ENCODE measurements at regions not wholly inside any gene's neighbourhood (a gene's known extent, or its start where the extent isn't known, plus 50 kb on each side); places are given as distances from the start of the nearest gene placed in this dataset.

DNA sequence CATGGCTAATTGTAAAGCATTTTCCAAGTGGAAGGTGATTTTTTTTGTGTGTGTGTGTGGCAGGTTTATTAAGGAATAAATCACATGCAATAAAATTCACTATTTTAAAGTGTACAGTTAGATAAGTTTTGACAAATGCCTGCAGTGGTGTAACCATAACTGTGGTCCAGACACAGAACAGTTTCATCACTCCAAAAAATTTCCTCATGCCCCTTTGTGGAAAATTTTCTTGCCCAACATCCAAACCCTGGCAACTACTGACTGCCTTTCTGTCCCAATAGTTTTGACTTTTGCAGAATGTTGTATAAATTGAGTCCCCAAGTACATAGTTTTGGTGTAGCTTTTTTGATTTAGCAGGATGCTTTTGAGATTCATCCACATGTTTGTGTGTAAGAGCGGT, 135.1 kb upstream of the KLHL25 start:
- H3K9me3 ChIP-seq: no peaks in the 10 kb centered on the region
- H3K4me3 ChIP-seq: no peak overlapping the region
- intact Hi-C loops (cut with DNase I): no loop called here
- H3K27me3 ChIP-seq: no peaks in the 10 kb centered on the region
- no peaks in the 10 kb centered on the region for H3K4me1 ChIP-seq
- DNase-seq: no peak
- no peaks in the 10 kb centered on the region for H3K36me3 ChIP-seq
- TF ChIP-seq, protein P1, sequence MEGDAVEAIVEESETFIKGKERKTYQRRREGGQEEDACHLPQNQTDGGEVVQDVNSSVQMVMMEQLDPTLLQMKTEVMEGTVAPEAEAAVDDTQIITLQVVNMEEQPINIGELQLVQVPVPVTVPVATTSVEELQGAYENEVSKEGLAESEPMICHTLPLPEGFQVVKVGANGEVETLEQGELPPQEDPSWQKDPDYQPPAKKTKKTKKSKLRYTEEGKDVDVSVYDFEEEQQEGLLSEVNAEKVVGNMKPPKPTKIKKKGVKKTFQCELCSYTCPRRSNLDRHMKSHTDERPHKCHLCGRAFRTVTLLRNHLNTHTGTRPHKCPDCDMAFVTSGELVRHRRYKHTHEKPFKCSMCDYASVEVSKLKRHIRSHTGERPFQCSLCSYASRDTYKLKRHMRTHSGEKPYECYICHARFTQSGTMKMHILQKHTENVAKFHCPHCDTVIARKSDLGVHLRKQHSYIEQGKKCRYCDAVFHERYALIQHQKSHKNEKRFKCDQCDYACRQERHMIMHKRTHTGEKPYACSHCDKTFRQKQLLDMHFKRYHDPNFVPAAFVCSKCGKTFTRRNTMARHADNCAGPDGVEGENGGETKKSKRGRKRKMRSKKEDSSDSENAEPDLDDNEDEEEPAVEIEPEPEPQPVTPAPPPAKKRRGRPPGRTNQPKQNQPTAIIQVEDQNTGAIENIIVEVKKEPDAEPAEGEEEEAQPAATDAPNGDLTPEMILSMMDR (IDR thresholded peaks at IDR 0.05): no peak
- H3K9ac ChIP-seq (ENCODE audit: low read depth in 2 of 2, low read length in 2 of 2): no peak overlapping the region
- H3K27ac ChIP-seq: no peak overlapping the region

DNA sequence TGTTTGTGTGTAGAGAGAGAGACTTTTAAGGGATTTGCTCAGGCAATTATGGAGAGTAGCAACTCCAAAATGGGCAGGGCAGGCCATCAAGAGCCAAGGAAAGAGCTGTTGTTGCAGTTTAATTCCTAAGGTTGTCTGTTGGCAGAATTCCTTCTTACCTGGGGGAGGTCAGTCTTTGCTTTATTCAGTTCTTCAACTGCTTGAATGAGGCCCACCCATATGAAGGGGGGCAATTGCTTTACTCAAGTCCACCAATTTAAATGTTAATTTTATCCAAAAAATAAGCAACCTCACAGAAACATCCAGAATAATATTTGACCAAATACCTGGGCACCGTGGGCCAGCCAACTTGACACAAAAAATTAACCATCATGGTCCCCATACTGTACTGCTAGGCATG, 137.7 kb upstream of the KLHL25 start:
- no peak overlapping the region for H3K9ac ChIP-seq (ENCODE audit: low read depth in 2 of 2, low read length in 2 of 2)
- H3K4me3 ChIP-seq: no peak overlapping the region
- H3K36me3 ChIP-seq: no peaks in the 10 kb centered on the region
- H3K9me3 ChIP-seq: no peaks in the 10 kb centered on the region
- H3K4me1 ChIP-seq: no peaks in the 10 kb centered on the region
- H3K27me3 ChIP-seq: no peaks in the 10 kb centered on the region
- TF ChIP-seq, protein P1 (IDR thresholded peaks at IDR 0.05): no peak
- intact Hi-C loops (cut with DNase I): no loop called here
- no peak for DNase-seq
- no peak overlapping the region for H3K27ac ChIP-seq

- Histone ChIP-seq H3K27ac (no peak overlapping the region), H3K9me3 (no peaks in the 10 kb centered on the region), H3K36me3 (no peaks in the 10 kb centered on the region), H3K4me3 (no peak overlapping the region), H3K27me3 (no peaks in the 10 kb centered on the region), H3K9ac (ENCODE audit: low read depth in 2 of 2, low read length in 2 of 2) (no peak overlapping the region), H3K4me1 (no peaks in the 10 kb centered on the region)
- TF ChIP-seq, protein P1 (IDR thresholded peaks at IDR 0.05): no peak
- intact Hi-C loops (cut with DNase I): no loop called here
- no peak for DNase-seq
Measured at GRCh38 chr15:85934691-85935090, 140.0 kb upstream of the KLHL25 start.

DNA sequence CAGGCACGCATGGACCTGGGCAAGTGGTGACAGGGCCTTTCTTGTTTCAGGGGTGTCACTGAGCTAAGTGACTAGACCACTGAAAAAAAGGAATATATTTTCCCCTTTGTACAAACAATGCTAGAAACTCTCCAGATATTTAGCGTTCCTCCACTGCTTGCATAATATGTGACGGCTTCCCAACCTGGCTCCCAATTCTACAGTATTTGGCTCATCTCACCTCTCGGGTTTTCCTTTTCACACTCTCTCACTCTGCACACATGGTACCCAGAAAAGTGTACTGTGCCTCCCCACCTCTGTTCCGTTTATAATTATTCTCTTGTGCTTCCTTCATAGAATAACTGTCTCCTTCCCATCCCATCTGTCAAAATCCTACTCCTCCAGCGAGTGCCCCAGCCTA, 140.5 kb upstream of the KLHL25 start:
- intact Hi-C loops (cut with DNase I): no loop called here
- Histone ChIP-seq H3K9me3 (no peaks in the 10 kb centered on the region), H3K27me3 (no peaks in the 10 kb centered on the region), H3K4me3 (no peak overlapping the region), H3K9ac (ENCODE audit: low read depth in 2 of 2, low read length in 2 of 2) (no peak overlapping the region), H3K4me1 (no peaks in the 10 kb centered on the region), H3K27ac (no peak overlapping the region), H3K36me3 (no peaks in the 10 kb centered on the region)
- TF ChIP-seq, protein P1 (IDR thresholded peaks at IDR 0.05): no peak
- no peak for DNase-seq

DNA sequence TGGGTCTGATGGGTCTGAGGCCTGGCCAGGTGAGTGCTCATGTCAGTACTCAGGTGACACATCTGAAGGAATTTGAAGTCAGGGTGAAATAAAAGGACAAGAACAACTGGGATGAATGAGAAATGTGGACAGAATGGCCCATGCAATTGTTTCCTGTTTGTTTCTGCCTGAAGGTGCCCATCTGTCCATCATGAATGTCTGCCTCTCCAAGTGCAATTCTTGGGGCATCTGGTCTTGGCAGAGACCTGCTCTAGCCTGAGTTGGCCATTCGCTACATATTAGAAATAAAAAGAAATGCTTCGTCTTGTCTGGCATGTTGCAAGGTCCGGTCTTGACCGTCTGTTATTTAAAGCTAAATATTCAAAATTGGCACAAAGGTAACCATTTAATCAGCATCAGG, 142.0 kb upstream of the AGBL1 start:
- no peaks in the 10 kb centered on the region for H3K36me3 ChIP-seq
- H3K9me3 ChIP-seq: no peaks in the 10 kb centered on the region
- TF ChIP-seq, protein P1 (IDR thresholded peaks at IDR 0.05): no peak
- intact Hi-C loops (cut with DNase I): no loop called here
- H3K27me3 ChIP-seq: no peaks in the 10 kb centered on the region
- H3K4me3 ChIP-seq: no peak overlapping the region
- DNase-seq: no peak
- no peak overlapping the region for H3K27ac ChIP-seq
- H3K9ac ChIP-seq (ENCODE audit: low read depth in 2 of 2, low read length in 2 of 2): no peak overlapping the region
- H3K4me1 ChIP-seq: no peaks in the 10 kb centered on the region

Data from colonic mucosa (tissue), 4 donors.